ENCODE measurements at regions not wholly inside any gene's neighbourhood (a gene's known extent, or its start where the extent isn't known, plus 50 kb on each side); places are given as distances from the start of the nearest gene placed in this dataset.

DNA sequence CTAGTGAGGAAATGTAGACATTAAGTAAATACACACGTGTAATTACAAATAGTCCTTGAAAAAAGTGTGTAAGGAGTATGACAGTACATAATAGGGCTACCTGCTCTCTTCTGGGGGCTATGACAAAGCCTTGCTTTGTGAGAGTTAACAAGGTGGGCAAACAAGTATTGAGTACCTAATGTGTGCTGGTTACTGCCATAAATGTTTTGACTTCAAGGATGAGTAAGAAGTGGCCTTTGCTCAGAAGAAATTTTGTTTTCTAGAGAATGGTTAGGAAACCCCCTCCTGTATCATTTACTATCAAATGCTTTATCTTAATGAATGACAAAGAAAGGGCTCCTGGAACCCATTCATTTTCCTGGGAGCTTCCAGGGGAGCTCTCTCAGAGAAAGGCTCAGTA lies 167.0 kb upstream of the CASK start:
- Histone ChIP-seq H3K4me1 (ENCODE audit: insufficient read depth, poor library complexity, severe bottlenecking) (no peaks in the 10 kb centered on the region), H3K4me3 (ENCODE audit: severe bottlenecking) (no peak overlapping the region), H3K9me3 (ENCODE audit: severe bottlenecking) (no peaks in the 10 kb centered on the region), H3K27me3 (ENCODE audit: insufficient read depth, poor library complexity, severe bottlenecking) (no peaks in the 10 kb centered on the region), H3K36me3 (ENCODE audit: low read depth) (no peaks in the 10 kb centered on the region), H3K27ac (ENCODE audit: poor library complexity, severe bottlenecking) (no peak overlapping the region)
- TF ChIP-seq CTCF (IDR thresholded peaks at IDR 0.05; ENCODE audit: poor library complexity, severe bottlenecking) = no peak
- ATAC-seq (ENCODE audit: low read depth) (no peak), DNase-seq (ENCODE audit: low spot score) (no peak)

GRCh38 chrX:42089031-42089430 lies 165.7 kb upstream of the CASK start:
- Histone ChIP-seq H3K36me3 (ENCODE audit: low read depth) (no peaks in the 10 kb centered on the region), H3K4me1 (ENCODE audit: insufficient read depth, poor library complexity, severe bottlenecking) (no peaks in the 10 kb centered on the region), H3K9me3 (ENCODE audit: severe bottlenecking) (no peaks in the 10 kb centered on the region), H3K27ac (ENCODE audit: poor library complexity, severe bottlenecking) (no peak overlapping the region), H3K4me3 (ENCODE audit: severe bottlenecking) (no peak overlapping the region), H3K27me3 (ENCODE audit: insufficient read depth, poor library complexity, severe bottlenecking) (no peaks in the 10 kb centered on the region)
- no peak for TF ChIP-seq CTCF (IDR thresholded peaks at IDR 0.05; ENCODE audit: poor library complexity, severe bottlenecking)
- DNase-seq (ENCODE audit: low spot score) (no peak), ATAC-seq (ENCODE audit: low read depth) (no peak)

GRCh38 chrX:42087960-42088359 lies 164.6 kb upstream of the CASK start:
- Histone ChIP-seq H3K27ac (ENCODE audit: poor library complexity, severe bottlenecking) (no peak overlapping the region), H3K4me1 (ENCODE audit: insufficient read depth, poor library complexity, severe bottlenecking) (no peaks in the 10 kb centered on the region), H3K4me3 (ENCODE audit: severe bottlenecking) (no peak overlapping the region), H3K36me3 (ENCODE audit: low read depth) (no peaks in the 10 kb centered on the region), H3K9me3 (ENCODE audit: severe bottlenecking) (no peaks in the 10 kb centered on the region), H3K27me3 (ENCODE audit: insufficient read depth, poor library complexity, severe bottlenecking) (no peaks in the 10 kb centered on the region)
- TF ChIP-seq CTCF (IDR thresholded peaks at IDR 0.05; ENCODE audit: poor library complexity, severe bottlenecking) = no peak
- ATAC-seq (ENCODE audit: low read depth) (no peak), DNase-seq (ENCODE audit: low spot score) (no peak)

- Histone ChIP-seq H3K4me1 (ENCODE audit: insufficient read depth, poor library complexity, severe bottlenecking) (no peaks in the 10 kb centered on the region), H3K4me3 (ENCODE audit: severe bottlenecking) (no peak overlapping the region), H3K27me3 (ENCODE audit: insufficient read depth, poor library complexity, severe bottlenecking) (no peaks in the 10 kb centered on the region), H3K36me3 (ENCODE audit: low read depth) (no peaks in the 10 kb centered on the region), H3K9me3 (ENCODE audit: severe bottlenecking) (no peaks in the 10 kb centered on the region), H3K27ac (ENCODE audit: poor library complexity, severe bottlenecking) (no peak overlapping the region)
- no peak for DNase-seq (ENCODE audit: low spot score)
- ATAC-seq (ENCODE audit: low read depth) = peak; percentile 46; the same call in 1 of the 3 replicates
- TF ChIP-seq CTCF (IDR thresholded peaks at IDR 0.05; ENCODE audit: poor library complexity, severe bottlenecking) = no peak
Measured at GRCh38 chrX:42085836-42086235, 162.5 kb upstream of the CASK start.

DNA sequence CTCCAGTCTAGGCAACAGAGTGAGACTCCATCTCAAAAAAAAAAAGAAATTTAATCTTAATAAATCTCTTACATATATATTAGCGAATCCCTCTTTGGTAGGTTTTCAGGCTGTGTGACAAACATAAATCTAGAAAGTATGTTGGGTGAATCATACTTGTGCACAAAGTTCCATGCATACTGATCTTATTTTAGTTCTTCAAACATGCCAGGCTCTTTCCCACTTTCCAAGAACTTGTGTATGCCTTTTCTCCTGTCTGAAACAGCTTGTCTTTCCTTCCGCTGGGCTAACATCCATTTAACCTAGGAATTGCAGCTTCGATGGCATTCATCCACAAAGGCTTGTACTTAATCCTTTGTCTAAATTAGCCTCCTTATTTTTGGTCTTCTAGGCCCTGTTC lies 156.6 kb upstream of the CASK start:
- H3K36me3 ChIP-seq (ENCODE audit: low read depth) = no peaks in the 10 kb centered on the region
- H3K27ac ChIP-seq (ENCODE audit: poor library complexity, severe bottlenecking) = no peak overlapping the region
- no peaks in the 10 kb centered on the region for H3K27me3 ChIP-seq (ENCODE audit: insufficient read depth, poor library complexity, severe bottlenecking)
- H3K4me3 ChIP-seq (ENCODE audit: severe bottlenecking) = no peak overlapping the region
- H3K4me1 ChIP-seq (ENCODE audit: insufficient read depth, poor library complexity, severe bottlenecking) = no peaks in the 10 kb centered on the region
- TF ChIP-seq CTCF (IDR thresholded peaks at IDR 0.05; ENCODE audit: poor library complexity, severe bottlenecking) = no peak
- DNase-seq (ENCODE audit: low spot score) = no peak
- ATAC-seq (ENCODE audit: low read depth) = no peak
- no peaks in the 10 kb centered on the region for H3K9me3 ChIP-seq (ENCODE audit: severe bottlenecking)

Measured in RWPE2 (cell line).